AG09309 (cell line): ENCODE measurements at regions not wholly inside any gene's neighbourhood (a gene's known extent, or its start where the extent isn't known, plus 50 kb on each side); places are given as distances from the start of the nearest gene placed in this dataset.
A peak's percentile ranks its signal among the peaks of the same experiment; 100 is the strongest.

Experiments
- DNase-seq: peaks from one replicate; pipeline ENCODE4 v3.0.0-alpha.2; 2010; ENCODE audit warnings: low read depth
- H3K4me3 ChIP-seq: 2 replicates; pipeline ENCODE4 v1.5.1; 2011; ENCODE audit warnings: mild to moderate bottlenecking, low read depth, low read length, moderate library complexity; ENCODE audit not compliant: control insufficient read depth
- CTCF ChIP-seq: IDR thresholded peaks from 2 replicates; pipeline ENCODE4 v1.5.1; 2011; ENCODE audit warnings: mild to moderate bottlenecking, low read depth, low read length, inconsistent platforms; ENCODE audit not compliant: insufficient read depth, control insufficient read depth; ENCODE audit errors: missing control alignments

GRCh38 chr2:235162837-235163197 is 211.0 kb downstream of the SH3BP4 start:
- TF ChIP-seq CTCF: no peak
- no peak overlapping the region for H3K4me3 ChIP-seq
- DNase-seq: no peak

DNA sequence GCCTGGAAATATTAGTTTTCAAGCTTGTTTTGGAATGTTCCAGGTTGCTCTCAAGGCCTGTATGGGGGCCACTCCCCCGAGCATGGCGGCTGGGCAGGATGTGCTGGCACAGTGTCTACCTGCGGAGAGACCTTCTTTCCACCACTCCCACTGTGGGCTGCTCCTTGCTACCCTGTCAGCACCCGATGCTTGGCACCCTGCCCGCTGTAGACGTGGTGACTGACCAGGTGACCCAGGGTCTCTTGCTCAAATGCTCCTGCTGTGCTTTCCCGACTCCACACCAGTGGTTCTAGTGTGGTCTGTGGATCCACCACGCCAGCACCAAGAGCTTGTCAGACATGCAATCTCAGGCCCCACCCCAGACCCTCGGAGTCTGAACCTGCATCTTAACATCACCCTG is 213.3 kb downstream of the SH3BP4 start:
- DNase-seq: no peak
- TF ChIP-seq CTCF: no peak
- no peak overlapping the region for H3K4me3 ChIP-seq

DNA sequence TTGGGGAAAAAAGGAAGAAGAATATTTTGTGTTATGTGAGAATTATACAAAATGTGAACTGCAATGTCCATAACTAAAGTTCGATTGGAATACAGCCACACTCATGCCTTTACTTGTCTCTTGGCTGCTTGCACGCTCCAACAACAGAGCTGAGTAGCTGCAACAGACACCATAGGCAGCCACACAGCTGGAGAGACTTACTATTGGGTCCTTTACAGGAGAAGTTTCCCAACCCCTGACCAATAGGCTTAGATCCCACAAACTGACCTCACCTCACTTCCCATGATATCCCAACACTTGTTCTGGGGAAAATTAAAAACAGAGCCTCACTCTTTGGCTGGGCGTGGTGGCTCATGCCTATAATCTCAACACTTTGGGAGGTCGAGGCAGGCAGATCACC is 213.8 kb downstream of the SH3BP4 start:
- no peak for DNase-seq
- TF ChIP-seq CTCF: no peak
- H3K4me3 ChIP-seq: no peak overlapping the region

GRCh38 chr2:235168174-235168979 is 216.6 kb downstream of the SH3BP4 start:
- H3K4me3 ChIP-seq: no peak overlapping the region
- no peak for DNase-seq
- no peak for TF ChIP-seq CTCF

DNA sequence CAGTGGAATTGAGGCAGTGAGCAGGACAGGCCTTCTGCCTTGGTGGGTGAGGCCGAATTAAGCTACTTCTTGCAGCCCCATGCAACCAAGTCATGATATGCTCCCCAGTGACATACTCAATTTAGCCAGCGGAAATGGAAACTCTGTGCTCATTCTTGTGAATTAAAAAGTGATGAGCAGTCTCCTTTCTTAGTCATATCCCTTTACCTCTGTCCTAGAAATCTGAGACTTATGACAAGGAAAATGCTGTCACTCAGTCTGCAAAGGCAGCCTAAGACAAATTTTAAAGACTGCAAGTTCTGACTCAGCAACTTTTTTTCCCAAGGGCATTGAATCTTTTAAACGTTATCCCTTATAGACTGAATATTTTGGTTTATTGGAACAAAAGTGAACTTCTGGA is 218.2 kb downstream of the SH3BP4 start:
- TF ChIP-seq CTCF: no peak
- peak; percentile 55 for DNase-seq
- H3K4me3 ChIP-seq: no peak overlapping the region

GRCh38 chr2:235170536-235171521 is 219.0 kb downstream of the SH3BP4 start:
- H3K4me3 ChIP-seq: no peak overlapping the region
- DNase-seq: peak; percentile 67
- TF ChIP-seq CTCF: peak; percentile 52
